SU-DHL-6 (cell line): ENCODE measurements at regions not wholly inside any gene's neighbourhood (a gene's known extent, or its start where the extent isn't known, plus 50 kb on each side); places are given as distances from the start of the nearest gene placed in this dataset.

Source experiments
- H2AFZ ChIP-seq: fragments of 200-600 bp; sonication (generic); 2 replicates; pipeline ENCODE4 v1.6.1; 2014; ENCODE audit warnings: low read depth, mild to moderate bottlenecking, moderate library complexity, mixed read lengths, antibody characterized with exemption, low read length; ENCODE audit not compliant: severe bottlenecking
- H3F3A ChIP-seq: fragments of 200-600 bp; shearing (Covaris generic); 2 replicates; pipeline ENCODE4 v1.6.0; 2016; ENCODE audit warnings: antibody characterized with exemption, mild to moderate bottlenecking; ENCODE audit not compliant: insufficient read depth
- H3K27ac ChIP-seq: fragments of 200-600 bp; sonication (generic); 2 replicates; pipeline ENCODE4 v1.5.1; 2016; ENCODE audit warnings: low read depth, mild to moderate bottlenecking, low read length, moderate library complexity, mixed read lengths
- H3K27me3 ChIP-seq: fragments of 200-600 bp; sonication (generic), shearing (Covaris generic); 2 replicates; pipeline ENCODE4 v1.6.0; 2014; ENCODE audit warnings: mild to moderate bottlenecking, low read length
- H3K36me3 ChIP-seq: fragments of 200-600 bp; sonication (generic); 2 replicates; pipeline ENCODE4 v1.6.1; 2014; ENCODE audit warnings: mild to moderate bottlenecking, low read length, mixed read lengths
- H3K4me2 ChIP-seq: fragments of 300-600, 200-600 bp; shearing (Covaris generic), sonication (generic); 2 replicates; pipeline ENCODE4 v1.6.0; 2014; ENCODE audit warnings: low read length, low read depth, mild to moderate bottlenecking; ENCODE audit not compliant: poor library complexity, severe bottlenecking
- H3K4me3 ChIP-seq: fragments of 200-600 bp; sonication (generic); 2 replicates; pipeline ENCODE4 v1.5.1; 2014; ENCODE audit warnings: antibody characterized with exemption, low read length, mild to moderate bottlenecking, mixed read lengths; ENCODE audit not compliant: insufficient read depth, poor library complexity, severe bottlenecking
- H3K79me2 ChIP-seq: fragments of 200-600 bp; sonication (generic); 2 replicates; pipeline ENCODE4 v1.6.1; 2014; ENCODE audit warnings: mild to moderate bottlenecking, low read length, moderate library complexity; ENCODE audit not compliant: insufficient read depth
- H3K9ac ChIP-seq: fragments of 200-600 bp; sonication (generic); 2 replicates; pipeline ENCODE4 v1.7.0; 2014; ENCODE audit warnings: mild to moderate bottlenecking, low read length
- H3K9me2 ChIP-seq: fragments of 200-600 bp; sonication (generic); replicated peaks from 2 replicates; pipeline ENCODE4 v1.6.1; 2014; ENCODE audit warnings: low read length; ENCODE audit not compliant: insufficient read depth
- H3K9me3 ChIP-seq: fragments of 200-600 bp; sonication (generic); 2 replicates; pipeline ENCODE4 v1.6.1; 2014; ENCODE audit warnings: low read length, mixed read lengths; ENCODE audit not compliant: insufficient read depth
- H4K20me1 ChIP-seq: fragments of 200-600 bp; sonication (generic); 2 replicates; pipeline ENCODE4 v1.6.1; 2014; ENCODE audit warnings: low read depth, mild to moderate bottlenecking, antibody characterized with exemption, low read length, moderate library complexity, mixed read lengths
- CTCF ChIP-seq: fragments of 200-600 bp; sonication (generic); IDR thresholded peaks from one replicate; pipeline ENCODE4 v1.5.1; 2017; ENCODE audit warnings: antibody characterized with exemption, mild to moderate bottlenecking, low read length, moderate library complexity; ENCODE audit not compliant: insufficient read depth, poor library complexity, severe bottlenecking
- EZH2phosphoT487 ChIP-seq: fragments of 200-600 bp; sonication (generic), shearing (Covaris generic); conservative IDR thresholded peaks from 2 replicates; pipeline ENCODE4 v1.6.1; 2018; ENCODE audit warnings: mild to moderate bottlenecking, antibody characterized with exemption, low read length, moderate library complexity, mixed read lengths

- Histone ChIP-seq H4K20me1 (no peaks in the 10 kb centered on the region), H3K9ac (no peak overlapping the region), H3K36me3 (no peaks in the 10 kb centered on the region), H3K9me3 (no peaks in the 10 kb centered on the region), H3K9me2 (no peaks in the 10 kb centered on the region), H2AFZ (no peak overlapping the region), H3F3A (no peaks in the 10 kb centered on the region), H3K79me2 (no peaks in the 10 kb centered on the region), H3K4me2 (no peak overlapping the region), H3K27me3 (no peaks in the 10 kb centered on the region), H3K4me3 (no peak overlapping the region), H3K27ac (no peak overlapping the region)
- TF ChIP-seq EZH2phosphoT487 = no peak
- TF ChIP-seq CTCF = no peak
Observed at GRCh38 chr3:59271971-59272370, 222.1 kb upstream of the CFAP20DC start.

GRCh38 chr3:59270921-59271320 is 221.1 kb upstream of the CFAP20DC start:
- TF ChIP-seq EZH2phosphoT487 (no peak), CTCF (no peak)
- Histone ChIP-seq H3K9me2 (no peaks in the 10 kb centered on the region), H3K36me3 (no peaks in the 10 kb centered on the region), H3K4me2 (no peak overlapping the region), H3K27ac (no peak overlapping the region), H3K27me3 (no peaks in the 10 kb centered on the region), H3F3A (no peaks in the 10 kb centered on the region), H3K4me3 (no peak overlapping the region), H3K9ac (no peak overlapping the region), H3K79me2 (no peaks in the 10 kb centered on the region), H3K9me3 (no peaks in the 10 kb centered on the region), H2AFZ (no peak overlapping the region), H4K20me1 (no peaks in the 10 kb centered on the region)

GRCh38 chr3:59270209-59270608 is 220.4 kb upstream of the CFAP20DC start:
- Histone ChIP-seq H3K36me3 (no peaks in the 10 kb centered on the region), H3K4me2 (no peak overlapping the region), H3K9me2 (no peaks in the 10 kb centered on the region), H3F3A (no peaks in the 10 kb centered on the region), H3K27me3 (no peaks in the 10 kb centered on the region), H3K79me2 (no peaks in the 10 kb centered on the region), H4K20me1 (no peaks in the 10 kb centered on the region), H3K9me3 (no peaks in the 10 kb centered on the region), H3K27ac (no peak overlapping the region), H2AFZ (no peak overlapping the region), H3K9ac (no peak overlapping the region), H3K4me3 (no peak overlapping the region)
- TF ChIP-seq EZH2phosphoT487 (no peak), CTCF (no peak)

- Histone ChIP-seq H3F3A (no peaks in the 10 kb centered on the region), H2AFZ (peak overlapping the region; percentile 18), H3K27me3 (no peaks in the 10 kb centered on the region), H4K20me1 (no peaks in the 10 kb centered on the region), H3K9me3 (peaks cover 5% of the 10 kb centered on the region; the same call in 1 of the 2 replicates), H3K9ac (no peak overlapping the region), H3K4me2 (peak overlapping the region; percentile 17), H3K27ac (no peak overlapping the region), H3K9me2 (no peaks in the 10 kb centered on the region), H3K79me2 (no peaks in the 10 kb centered on the region), H3K36me3 (no peaks in the 10 kb centered on the region), H3K4me3 (no peak overlapping the region)
- TF ChIP-seq EZH2phosphoT487 (no peak), CTCF (no peak)
Observed at GRCh38 chr3:59268170-59268569, 218.3 kb upstream of the CFAP20DC start.
